ENCODE measurements at regions not wholly inside any gene's neighbourhood (a gene's known extent, or its start where the extent isn't known, plus 50 kb on each side); places are given as distances from the start of the nearest gene placed in this dataset.

DNA sequence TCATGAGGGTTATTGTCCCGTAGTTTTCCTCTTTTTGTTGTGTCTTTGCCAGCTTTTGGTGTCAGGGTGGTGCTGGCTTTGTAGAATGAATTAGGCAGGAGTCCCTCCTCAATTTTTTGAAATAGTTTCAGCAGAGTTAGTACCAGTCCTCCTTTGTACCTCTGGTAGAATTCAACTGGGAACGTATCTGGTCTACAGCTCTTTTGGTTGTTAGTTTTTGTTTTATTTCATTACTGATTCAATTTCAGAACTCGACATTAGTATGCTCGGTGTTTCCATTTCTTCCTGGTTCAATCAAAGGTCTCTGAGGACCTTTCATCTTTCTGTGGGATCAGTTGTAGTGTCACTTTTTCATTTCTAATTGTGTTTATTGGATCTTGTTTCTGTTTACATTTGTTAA is 1237.0 kb upstream of the PCDH9 start:
- no peak for DNase-seq

GRCh38 chr13:68440874-68441273 is 1210.7 kb upstream of the PCDH9 start:
- DNase-seq, result no peak

DNA sequence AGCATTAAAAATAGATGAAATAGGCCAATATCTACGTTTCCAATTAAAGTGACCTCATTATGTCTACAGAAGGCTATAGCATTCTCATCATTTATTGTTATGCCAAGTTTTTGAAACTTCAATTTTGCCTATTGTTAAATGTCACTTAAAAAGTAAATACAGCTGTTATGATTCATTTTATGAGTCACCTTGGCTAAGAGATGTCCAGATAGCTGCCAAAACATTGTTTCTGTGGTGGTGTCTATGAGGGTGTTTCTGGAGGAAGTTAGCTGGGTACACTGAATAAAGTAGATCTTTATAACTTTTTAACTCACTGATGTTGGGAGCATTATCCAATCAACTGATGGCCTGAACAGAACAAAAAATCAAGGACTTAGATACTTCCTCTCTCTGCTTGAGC is 1209.7 kb upstream of the PCDH9 start:
- DNase-seq, result no peak

GRCh38 chr13:68428292-68428691 is 1198.2 kb upstream of the PCDH9 start:
- DNase-seq, result no peak

DNA sequence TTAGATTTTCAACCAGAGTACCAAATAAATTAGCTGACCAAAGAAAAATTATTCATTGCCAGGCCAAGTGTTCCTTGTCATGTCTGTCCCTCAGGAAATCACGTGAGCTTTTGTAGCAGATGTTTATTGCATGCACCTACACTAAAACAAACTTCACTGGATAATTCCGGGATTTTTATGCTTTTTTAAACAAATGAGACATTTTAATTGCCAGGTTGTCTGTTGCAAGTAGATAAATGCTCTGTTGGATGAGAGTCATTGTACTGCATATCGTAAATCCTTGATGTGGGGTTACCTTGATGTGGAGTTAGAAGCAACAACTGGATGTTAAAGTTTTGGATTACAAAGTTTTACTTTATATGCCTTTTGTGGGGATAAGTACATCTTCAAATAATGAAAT is 1187.7 kb upstream of the PCDH9 start:
- no peak for DNase-seq

GRCh38 chr13:68410007-68410406 is 1179.9 kb upstream of the PCDH9 start:
- DNase-seq, result no peak

DNA sequence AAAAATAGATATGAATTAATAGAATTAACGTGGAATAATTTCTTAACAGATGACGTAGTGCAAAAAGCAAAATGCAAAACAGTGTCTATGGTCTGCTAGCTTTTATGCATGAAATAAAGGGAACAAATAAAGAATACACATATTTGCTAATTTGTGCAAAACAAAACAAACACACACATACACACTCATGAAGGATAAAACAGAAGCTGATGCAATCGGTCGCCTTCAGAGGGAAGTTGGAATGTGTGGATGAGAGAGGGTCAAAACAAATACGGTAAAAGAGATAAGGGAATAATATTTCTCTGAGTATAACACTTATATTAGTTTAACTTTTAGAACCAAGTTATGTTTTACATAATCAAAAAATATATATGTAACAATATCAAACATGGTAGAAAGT is 1160.9 kb upstream of the PCDH9 start:
- no peak for DNase-seq

DNA sequence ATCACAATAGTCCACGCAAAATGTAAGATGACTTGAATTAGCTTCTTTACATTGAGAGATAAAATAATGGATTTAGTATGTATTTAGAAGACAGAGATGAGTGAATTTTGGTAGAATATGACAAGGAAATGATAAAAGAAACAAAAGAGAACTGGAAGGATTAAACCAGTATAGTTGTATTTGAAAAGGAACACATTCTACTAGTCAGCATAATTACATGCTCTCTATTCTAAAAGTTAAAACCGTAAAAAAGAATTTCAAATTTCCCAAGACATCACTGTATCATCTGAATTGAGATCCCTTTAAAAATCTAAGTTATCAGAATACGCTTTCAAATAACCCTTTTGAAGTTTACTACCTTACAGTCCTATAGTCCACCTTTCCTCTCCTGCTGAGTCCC is 1156.7 kb upstream of the PCDH9 start:
- no peak for DNase-seq

- no peak for DNase-seq
Measured at GRCh38 chr13:68380041-68380973, 1150.2 kb upstream of the PCDH9 start.

- DNase-seq, result no peak
Measured at GRCh38 chr13:68378294-68378693, 1148.2 kb upstream of the PCDH9 start.

DNA sequence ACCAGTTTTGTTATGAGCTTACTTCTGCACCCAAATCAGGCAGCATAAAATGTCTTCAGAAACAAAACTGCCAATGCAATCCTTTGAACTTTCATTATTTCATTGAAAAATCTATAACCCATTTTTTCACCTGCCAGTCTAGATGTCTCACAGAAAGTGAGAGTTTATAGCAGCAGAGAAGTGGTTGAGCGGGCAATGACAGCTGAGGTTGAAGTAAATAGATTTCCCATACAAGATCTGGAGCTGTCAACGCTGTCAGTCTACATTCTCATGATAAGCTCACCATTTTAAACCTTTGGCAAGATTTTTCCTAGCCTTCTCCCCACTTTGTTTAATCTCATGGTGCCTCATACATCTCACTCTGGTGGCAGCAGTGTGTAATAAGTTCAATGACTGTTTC is 1144.9 kb upstream of the PCDH9 start:
- no peak for DNase-seq

DNA sequence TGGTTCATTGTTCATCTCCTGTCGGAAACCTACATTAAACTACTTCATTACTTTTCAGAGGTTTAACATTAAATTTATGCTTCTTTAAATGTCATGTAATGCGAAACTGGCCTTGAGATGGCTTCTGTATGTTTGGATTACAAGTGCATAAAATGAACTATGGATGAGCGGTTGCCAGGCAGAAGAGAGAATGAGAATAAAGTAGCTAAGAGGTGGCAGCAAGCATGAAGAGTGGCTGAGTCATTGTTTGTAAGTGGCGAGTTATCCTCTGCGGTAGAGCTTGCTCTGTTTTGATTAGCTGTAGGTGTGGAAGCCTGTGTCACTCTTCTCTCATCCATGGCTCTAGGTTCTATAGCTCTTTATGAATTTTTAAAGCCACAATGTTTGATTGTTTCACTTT is 1139.6 kb upstream of the PCDH9 start:
- no peak for DNase-seq

DNA sequence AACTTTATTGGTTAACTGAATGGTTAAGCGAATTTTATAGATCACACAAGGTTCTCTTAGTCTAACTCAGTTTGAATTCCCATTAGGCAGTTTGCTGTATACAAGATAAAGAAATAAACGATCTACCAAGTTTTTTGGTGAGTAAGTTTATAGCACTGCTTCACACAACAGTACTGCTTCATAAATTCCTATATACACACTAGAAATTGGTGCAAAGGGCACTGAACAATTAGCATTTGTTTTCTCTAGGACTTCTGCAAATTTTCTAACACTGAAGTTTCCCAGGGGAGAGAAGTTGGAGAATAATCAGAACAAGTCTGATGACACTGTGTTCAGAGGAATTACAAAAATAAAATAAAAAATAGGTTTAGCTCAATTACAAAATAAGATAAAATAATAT is 1138.8 kb upstream of the PCDH9 start:
- DNase-seq, result no peak

GRCh38 chr13:68359105-68359504 is 1129.0 kb upstream of the PCDH9 start:
- DNase-seq, result no peak

GRCh38 chr13:68358294-68358705 is 1128.2 kb upstream of the PCDH9 start:
- DNase-seq, result no peak

DNA sequence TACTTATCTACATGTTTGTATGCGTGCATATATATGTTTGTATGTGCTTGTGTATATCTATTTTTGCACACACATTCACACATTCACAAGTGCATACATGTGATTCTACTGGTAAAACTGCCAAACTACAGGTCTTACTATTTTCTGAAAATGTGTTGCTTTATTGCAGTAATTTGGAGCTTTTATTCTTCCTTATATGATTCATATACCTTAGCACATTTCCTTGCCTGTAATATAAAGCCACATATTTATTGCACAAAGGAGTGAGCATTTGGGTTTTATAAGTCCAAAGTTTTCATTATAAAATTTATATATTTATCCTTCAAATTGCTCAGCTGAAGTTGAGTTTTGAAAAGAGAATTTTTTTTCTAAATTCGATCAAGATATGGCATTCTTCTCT is 1120.4 kb upstream of the PCDH9 start:
- no peak for DNase-seq

GRCh38 chr13:68347220-68347619 is 1117.1 kb upstream of the PCDH9 start:
- DNase-seq, result no peak

- DNase-seq, result no peak
Measured at GRCh38 chr13:68345963-68346531, 1115.9 kb upstream of the PCDH9 start.

- no peak for DNase-seq
Measured at GRCh38 chr13:68323124-68323523, 1093.0 kb upstream of the PCDH9 start.

- no peak for DNase-seq
Measured at GRCh38 chr13:68319384-68319783, 1089.2 kb upstream of the PCDH9 start.

- no peak for DNase-seq
Measured at GRCh38 chr13:68304286-68304893, 1074.3 kb upstream of the PCDH9 start.

- no peak for DNase-seq
Measured at GRCh38 chr13:68293631-68294030, 1063.5 kb upstream of the PCDH9 start.

GRCh38 chr13:68292601-68293000 is 1062.5 kb upstream of the PCDH9 start:
- no peak for DNase-seq

DNA sequence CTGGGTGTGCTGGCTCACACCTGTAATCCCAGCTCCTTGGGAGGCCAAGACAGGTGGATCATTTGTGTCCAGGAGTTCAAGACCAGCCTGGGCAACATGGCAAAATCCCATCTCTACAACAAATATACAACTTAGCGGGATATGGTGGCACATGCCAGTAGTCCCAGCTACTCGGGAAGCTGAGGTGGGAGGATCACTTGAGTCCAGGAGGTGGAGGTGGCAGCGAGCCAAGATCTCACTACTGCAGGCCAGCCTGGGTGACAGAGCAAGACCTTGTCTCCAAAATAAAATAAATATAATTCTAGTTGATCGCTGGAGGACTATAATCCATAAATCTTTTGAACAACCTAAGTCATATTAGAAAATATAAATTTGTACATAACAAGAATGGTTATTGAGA is 1061.5 kb upstream of the PCDH9 start:
- no peak for DNase-seq
